ENCODE measurements at regions not wholly inside any gene's neighbourhood (a gene's known extent, or its start where the extent isn't known, plus 50 kb on each side); places are given as distances from the start of the nearest gene placed in this dataset.
"Not testable (repeated sequence)": the region's sequence is repeated elsewhere in the genome, so short reads cannot be mapped to it uniquely, and the experiment has no call there.

DNA sequence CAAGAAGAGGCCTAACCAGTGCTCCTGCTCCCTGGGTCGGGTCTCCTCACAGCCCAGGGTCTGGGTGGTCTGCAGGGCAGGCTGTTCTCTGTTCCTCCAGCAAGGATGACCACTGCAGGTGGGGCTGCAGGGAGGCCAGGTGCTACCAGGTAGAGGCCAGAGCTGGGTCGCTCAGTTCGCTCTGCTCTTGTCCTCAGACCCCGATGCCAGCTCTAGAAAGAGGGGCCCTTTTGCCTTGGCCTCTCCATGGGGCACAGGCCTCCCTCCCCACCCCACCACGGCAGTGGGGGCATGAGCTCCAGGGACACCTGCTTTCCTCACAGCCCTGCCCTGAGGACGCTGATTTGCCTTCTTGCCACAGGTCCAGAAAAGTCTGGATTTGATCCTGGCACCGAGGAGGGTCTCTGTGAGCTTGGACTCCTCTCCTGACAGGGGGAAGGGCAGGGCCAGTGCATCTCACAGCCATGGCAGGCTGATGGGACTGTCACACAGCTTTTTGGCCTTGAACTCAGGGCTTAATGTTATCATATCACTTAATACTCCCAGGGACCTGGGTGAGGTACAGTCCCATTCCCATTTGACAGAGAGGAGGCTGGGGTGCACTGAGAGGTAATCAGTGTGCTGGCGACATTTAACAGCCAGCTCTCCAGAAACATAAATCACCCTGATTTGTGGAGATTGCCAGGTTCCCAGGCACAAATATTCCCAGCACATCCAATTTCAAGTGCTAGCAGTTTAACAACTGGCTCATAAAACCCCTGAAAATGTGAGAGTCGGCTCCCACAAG is 273.0 kb upstream of the SFSWAP start:
- CTCF ChIA-PET (ENCODE audit: partially characterized antibody): no interaction called here
- intact Hi-C loops (cut with micrococcal nuclease): loop anchor here (5.0 kb wide), 1 partner anchor 211 kb away; no protein-coding TSS in a partner anchor
- Histone ChIP-seq H3K9me3 (ENCODE audit: control insufficient read depth in 1 of 2, low read length in 2 of 2) (no peaks in the 10 kb centered on the region), H3K4me1 (ENCODE audit: insufficient read depth, low read length) (no peaks in the 10 kb centered on the region), H3K4me3 (ENCODE audit: low read length in 2 of 2) (no peak overlapping the region), H3K27ac (ENCODE audit: low read depth, low read length) (no peak overlapping the region), H3K36me3 (ENCODE audit: insufficient read depth, low read length) (no peaks in the 10 kb centered on the region), H3K27me3 (ENCODE audit: insufficient read depth, low read length) (no peaks in the 10 kb centered on the region)
- no peak overlapping the region for H3K27ac Mint-ChIP-seq
- peaks cover 8 to 14% of the 10 kb centered on the region in 2 donors for H3K27me3 Mint-ChIP-seq
- H3K36me3 Mint-ChIP-seq: no peaks in the 10 kb centered on the region
- DNase-seq: no peak
- POLR2A ChIA-PET (ENCODE audit: partially characterized antibody): no interaction called here
- H3K4me1 Mint-ChIP-seq: no peaks in the 10 kb centered on the region
- peak overlapping the region in 1 of 8 donors; percentile 26 for H3K4me3 Mint-ChIP-seq
- H3K9me3 Mint-ChIP-seq: no peaks in the 10 kb centered on the region

DNA sequence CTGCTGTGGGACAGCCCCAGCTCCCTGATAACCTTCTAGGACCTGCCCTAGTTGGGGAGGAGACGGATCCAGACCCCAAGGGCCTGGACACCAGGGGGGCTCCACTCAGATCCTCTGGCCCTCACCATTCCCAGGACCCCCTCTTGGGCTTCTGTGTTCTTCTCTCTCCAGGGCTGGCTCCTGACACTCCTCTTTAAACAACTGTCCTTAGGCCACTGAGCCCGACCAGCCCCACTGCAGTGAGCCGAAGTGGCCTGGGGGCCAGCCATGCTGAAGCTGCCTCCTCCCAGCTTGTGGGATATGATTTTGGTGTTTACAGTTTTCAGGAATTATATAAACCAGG is 272.4 kb upstream of the SFSWAP start:
- peak overlapping the region in 1 of 8 donors; percentile 26 for H3K4me3 Mint-ChIP-seq
- peaks cover 8 to 14% of the 10 kb centered on the region in 2 donors for H3K27me3 Mint-ChIP-seq
- H3K27ac Mint-ChIP-seq; H3K27me3 ChIP-seq (ENCODE audit: insufficient read depth, low read length); H3K36me3 ChIP-seq (ENCODE audit: insufficient read depth, low read length); H3K4me1 ChIP-seq (ENCODE audit: insufficient read depth, low read length); H3K36me3 Mint-ChIP-seq; CTCF ChIA-PET (ENCODE audit: partially characterized antibody); H3K9me3 Mint-ChIP-seq; POLR2A ChIA-PET (ENCODE audit: partially characterized antibody); H3K4me3 ChIP-seq (ENCODE audit: low read length in 2 of 2); H3K4me1 Mint-ChIP-seq; H3K9me3 ChIP-seq (ENCODE audit: control insufficient read depth in 1 of 2, low read length in 2 of 2); H3K27ac ChIP-seq (ENCODE audit: low read depth, low read length); DNase-seq: not testable (repeated sequence)
- intact Hi-C loops (cut with micrococcal nuclease): loop anchor here (5.0 kb wide), 1 partner anchor 211 kb away; no protein-coding TSS in a partner anchor

DNA sequence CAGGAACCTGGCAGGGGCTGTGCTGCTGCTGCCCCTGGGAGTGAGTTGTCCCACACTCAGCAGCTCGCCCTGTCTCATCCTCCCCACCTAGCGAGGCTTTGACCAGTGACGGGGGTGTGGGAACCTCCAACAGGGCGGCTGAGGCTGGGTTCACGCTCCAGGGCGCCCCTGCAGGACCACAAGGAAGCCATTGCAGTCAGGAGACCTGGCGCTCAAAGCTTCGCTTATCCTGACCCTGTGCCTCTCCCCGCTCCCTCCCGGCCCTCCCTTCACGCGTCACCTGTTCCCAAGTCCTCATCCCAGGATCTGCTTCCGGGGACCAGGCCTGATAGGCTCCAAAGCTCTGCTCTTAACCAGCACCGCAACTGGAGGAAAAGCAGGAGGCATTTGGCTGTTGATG is 272.0 kb upstream of the SFSWAP start:
- Mint-ChIP-seq H3K4me1 (no peaks in the 10 kb centered on the region), H3K27ac (no peak overlapping the region), H3K36me3 (no peaks in the 10 kb centered on the region), H3K27me3 (peaks cover 8 to 14% of the 10 kb centered on the region in 2 donors), H3K9me3 (no peaks in the 10 kb centered on the region), H3K4me3 (no peak overlapping the region)
- no peak for DNase-seq
- Histone ChIP-seq H3K36me3 (ENCODE audit: insufficient read depth, low read length) (no peaks in the 10 kb centered on the region), H3K27ac (ENCODE audit: low read depth, low read length) (no peak overlapping the region), H3K4me3 (ENCODE audit: low read length in 2 of 2) (no peak overlapping the region), H3K4me1 (ENCODE audit: insufficient read depth, low read length) (no peaks in the 10 kb centered on the region), H3K9me3 (ENCODE audit: control insufficient read depth in 1 of 2, low read length in 2 of 2) (no peaks in the 10 kb centered on the region), H3K27me3 (ENCODE audit: insufficient read depth, low read length) (no peaks in the 10 kb centered on the region)
- POLR2A ChIA-PET (ENCODE audit: partially characterized antibody): no interaction called here
- intact Hi-C loops (cut with micrococcal nuclease): loop anchor here (5.0 kb wide), 1 partner anchor 212 kb away; no protein-coding TSS in a partner anchor
- CTCF ChIA-PET (ENCODE audit: partially characterized antibody): no interaction called here

DNA sequence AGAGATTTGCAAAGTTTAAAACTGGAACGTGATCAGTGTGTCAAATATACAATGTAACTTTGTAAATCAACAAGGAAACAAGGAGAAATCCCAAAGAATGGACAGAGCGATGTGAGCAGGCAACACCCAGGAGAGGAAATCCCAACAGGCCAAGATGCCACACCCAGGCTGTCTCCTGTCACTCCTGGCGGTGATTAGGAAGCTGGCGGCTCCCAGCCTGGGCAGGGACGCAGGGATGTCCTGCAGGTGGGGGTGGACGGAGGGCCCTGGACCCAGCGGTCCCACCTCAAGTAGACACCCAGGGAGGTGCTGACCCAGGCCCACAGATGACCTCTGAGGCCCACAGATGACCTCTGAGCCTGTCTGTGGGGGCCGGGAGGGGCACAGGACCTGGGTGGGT is 271.1 kb upstream of the SFSWAP start:
- POLR2A ChIA-PET (ENCODE audit: partially characterized antibody); H3K4me1 ChIP-seq (ENCODE audit: insufficient read depth, low read length); CTCF ChIA-PET (ENCODE audit: partially characterized antibody); DNase-seq; H3K27me3 Mint-ChIP-seq; H3K4me3 Mint-ChIP-seq; H3K36me3 Mint-ChIP-seq; H3K36me3 ChIP-seq (ENCODE audit: insufficient read depth, low read length); H3K27ac Mint-ChIP-seq; H3K9me3 Mint-ChIP-seq; H3K9me3 ChIP-seq (ENCODE audit: control insufficient read depth in 1 of 2, low read length in 2 of 2); H3K4me1 Mint-ChIP-seq; H3K4me3 ChIP-seq (ENCODE audit: low read length in 2 of 2); H3K27me3 ChIP-seq (ENCODE audit: insufficient read depth, low read length); H3K27ac ChIP-seq (ENCODE audit: low read depth, low read length): not testable (repeated sequence)
- intact Hi-C loops (cut with micrococcal nuclease): loop anchor here (5.0 kb wide), 1 partner anchor 212 kb away; no protein-coding TSS in a partner anchor

DNA sequence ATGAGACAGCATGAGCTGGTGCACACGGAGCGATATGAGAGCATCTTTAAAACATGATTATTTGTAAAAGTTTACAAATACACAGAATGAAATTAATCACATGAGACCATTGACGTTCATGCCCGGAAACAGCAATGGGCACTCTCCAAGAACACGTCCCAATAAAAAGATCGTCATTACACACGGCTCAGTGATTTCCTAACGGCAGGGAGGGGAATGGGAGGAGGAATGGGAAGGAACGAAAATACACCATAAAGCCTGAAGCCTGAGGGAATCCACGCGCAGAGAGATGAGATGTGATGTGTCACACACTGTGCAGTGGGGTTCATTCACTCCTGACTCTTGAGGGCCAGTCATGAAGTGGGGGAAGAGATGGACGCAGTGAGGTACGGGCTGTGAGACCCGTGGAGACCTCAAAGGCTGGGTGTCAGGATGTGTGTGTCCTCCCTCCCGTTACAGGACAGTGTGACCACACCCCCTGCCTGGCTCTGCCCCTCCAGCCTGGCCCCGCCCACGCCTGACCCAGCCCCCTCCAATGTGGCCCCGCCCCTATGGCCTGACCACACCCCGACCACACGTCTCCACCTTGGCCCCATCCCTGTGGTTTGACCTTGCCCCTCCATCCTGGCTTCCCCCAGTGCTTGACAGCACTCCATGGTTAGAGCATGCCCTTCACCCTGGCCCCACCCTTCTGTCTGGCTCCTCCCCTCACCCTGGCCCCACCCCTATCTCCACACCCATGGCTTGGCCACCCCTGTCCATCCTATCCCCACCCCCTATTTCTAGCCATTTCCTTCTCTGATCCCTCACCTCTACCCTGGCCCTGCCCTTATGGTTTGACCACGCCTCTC is 270.5 kb upstream of the SFSWAP start:
- H3K27ac ChIP-seq (ENCODE audit: low read depth, low read length); H3K36me3 Mint-ChIP-seq; H3K4me1 Mint-ChIP-seq; H3K27me3 Mint-ChIP-seq; H3K9me3 Mint-ChIP-seq; POLR2A ChIA-PET (ENCODE audit: partially characterized antibody); CTCF ChIA-PET (ENCODE audit: partially characterized antibody); H3K27me3 ChIP-seq (ENCODE audit: insufficient read depth, low read length); H3K4me3 ChIP-seq (ENCODE audit: low read length in 2 of 2); H3K4me3 Mint-ChIP-seq; intact Hi-C loops (cut with micrococcal nuclease); H3K9me3 ChIP-seq (ENCODE audit: control insufficient read depth in 1 of 2, low read length in 2 of 2); H3K27ac Mint-ChIP-seq; H3K4me1 ChIP-seq (ENCODE audit: insufficient read depth, low read length); H3K36me3 ChIP-seq (ENCODE audit: insufficient read depth, low read length); DNase-seq: not testable (repeated sequence)

DNA sequence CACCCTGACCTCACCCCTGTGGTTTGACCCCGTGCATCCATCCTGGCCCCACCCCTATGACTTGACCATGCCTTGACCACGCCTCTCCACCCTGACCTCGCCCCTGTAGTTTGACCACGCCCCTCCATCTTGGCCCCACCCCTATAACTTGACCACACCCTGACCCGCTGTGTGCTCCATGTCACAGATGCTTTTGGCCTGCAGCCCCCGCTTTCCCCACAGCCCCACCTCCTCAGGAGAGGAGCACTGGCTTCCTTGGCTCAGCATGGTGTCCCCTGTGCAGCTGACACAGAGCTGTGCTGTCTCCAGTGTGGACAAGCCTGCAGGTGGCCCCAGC is 269.9 kb upstream of the SFSWAP start:
- Histone ChIP-seq H3K36me3 (ENCODE audit: insufficient read depth, low read length) (no peaks in the 10 kb centered on the region), H3K27ac (ENCODE audit: low read depth, low read length) (no peak overlapping the region), H3K4me1 (ENCODE audit: insufficient read depth, low read length) (no peaks in the 10 kb centered on the region), H3K9me3 (ENCODE audit: control insufficient read depth in 1 of 2, low read length in 2 of 2) (no peaks in the 10 kb centered on the region), H3K27me3 (ENCODE audit: insufficient read depth, low read length) (no peaks in the 10 kb centered on the region), H3K4me3 (ENCODE audit: low read length in 2 of 2) (no peak overlapping the region)
- Mint-ChIP-seq H3K4me1 (no peaks in the 10 kb centered on the region), H3K27me3 (peaks cover 3 to 9% of the 10 kb centered on the region in 2 donors), H3K36me3 (no peaks in the 10 kb centered on the region), H3K4me3 (no peak overlapping the region), H3K27ac (no peak overlapping the region), H3K9me3 (no peaks in the 10 kb centered on the region)
- DNase-seq: no peak
- ChIA-PET CTCF (ENCODE audit: partially characterized antibody) (no interaction called here), POLR2A (ENCODE audit: partially characterized antibody) (no interaction called here)
- intact Hi-C loops (cut with micrococcal nuclease): no loop called here

DNA sequence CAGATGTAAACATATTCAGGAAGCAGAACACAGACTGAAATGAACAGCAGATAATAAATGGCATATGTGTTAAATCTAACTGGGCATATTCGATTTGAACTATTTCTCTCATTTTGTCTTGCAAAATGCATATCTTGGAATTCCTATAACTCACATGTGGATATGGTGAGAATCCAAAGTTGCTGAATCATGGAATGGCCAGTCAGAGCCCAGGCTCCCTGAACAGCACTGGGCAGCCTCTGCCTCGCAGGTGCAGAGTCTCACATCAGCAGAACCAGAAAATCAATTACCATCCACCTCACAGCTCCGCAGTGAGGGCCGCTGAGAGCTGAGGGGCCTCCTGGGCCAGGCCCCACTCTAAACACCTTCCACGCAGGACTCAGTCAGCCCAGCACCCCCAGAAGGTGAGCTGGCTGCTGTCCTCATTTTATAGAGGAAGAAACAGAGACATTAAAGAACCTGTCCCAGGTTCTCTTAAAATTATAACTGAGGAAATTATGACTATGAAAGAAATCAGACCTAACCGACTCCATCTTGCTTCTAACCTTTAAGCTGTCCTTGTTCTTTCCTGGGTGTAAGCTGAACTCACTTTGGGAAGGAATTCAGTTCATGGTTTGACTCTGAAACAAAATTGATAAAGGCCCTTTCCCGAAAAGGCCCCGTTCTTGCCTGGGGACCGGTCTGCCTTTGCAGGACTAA is 269.1 kb upstream of the SFSWAP start:
- H3K4me1 ChIP-seq (ENCODE audit: insufficient read depth, low read length): no peaks in the 10 kb centered on the region
- Mint-ChIP-seq H3K27ac (peak overlapping the region in 1 of 7 donors; percentile 31), H3K36me3 (no peaks in the 10 kb centered on the region), H3K4me1 (no peaks in the 10 kb centered on the region), H3K27me3 (peaks cover 1 to 8% of the 10 kb centered on the region in 2 donors), H3K4me3 (no peak overlapping the region), H3K9me3 (no peaks in the 10 kb centered on the region)
- ChIA-PET POLR2A (ENCODE audit: partially characterized antibody) (no interaction called here), CTCF (ENCODE audit: partially characterized antibody) (no interaction called here)
- no peaks in the 10 kb centered on the region for H3K9me3 ChIP-seq (ENCODE audit: control insufficient read depth in 1 of 2, low read length in 2 of 2)
- H3K27ac ChIP-seq (ENCODE audit: low read depth, low read length): no peak overlapping the region
- no peak overlapping the region for H3K4me3 ChIP-seq (ENCODE audit: low read length in 2 of 2)
- intact Hi-C loops (cut with micrococcal nuclease): no loop called here
- H3K36me3 ChIP-seq (ENCODE audit: insufficient read depth, low read length): no peaks in the 10 kb centered on the region
- no peaks in the 10 kb centered on the region for H3K27me3 ChIP-seq (ENCODE audit: insufficient read depth, low read length)
- no peak for DNase-seq

Data from CD4-positive, alpha-beta memory T cell (primary cell).